ENCODE measurements at regions not wholly inside any gene's neighbourhood (a gene's known extent, or its start where the extent isn't known, plus 50 kb on each side); places are given as distances from the start of the nearest gene placed in this dataset.
"Not testable (repeated sequence)": the region's sequence is repeated elsewhere in the genome, so short reads cannot be mapped to it uniquely, and the experiment has no call there.

DNA sequence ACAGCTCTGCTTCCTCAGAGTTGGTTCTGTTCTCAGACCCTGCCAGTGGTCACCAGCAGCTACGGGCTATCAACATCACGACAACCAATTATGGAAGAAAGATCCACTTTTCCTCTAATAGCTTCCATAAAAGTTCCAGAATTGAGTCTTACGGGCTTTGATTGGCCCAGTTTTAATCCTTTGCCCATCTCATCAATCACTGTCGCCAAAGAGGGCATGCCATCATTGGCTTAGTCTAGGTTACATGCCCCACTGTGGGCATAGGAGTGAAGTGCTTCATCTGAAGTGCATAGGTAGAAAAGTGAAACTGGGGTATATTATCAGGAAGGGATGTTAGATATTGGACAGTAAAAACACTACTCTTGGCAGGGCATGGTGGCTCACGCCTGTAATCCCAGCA lies 76.6 kb upstream of the DHX40 start:
- Mint-ChIP-seq H3K27ac (no peak overlapping the region), H3K36me3 (no peaks in the 10 kb centered on the region), H3K9me3 (no peaks in the 10 kb centered on the region)
- no peak for DNase-seq (ENCODE audit: low spot score in 2 of 2)
- no peak for ATAC-seq

DNA sequence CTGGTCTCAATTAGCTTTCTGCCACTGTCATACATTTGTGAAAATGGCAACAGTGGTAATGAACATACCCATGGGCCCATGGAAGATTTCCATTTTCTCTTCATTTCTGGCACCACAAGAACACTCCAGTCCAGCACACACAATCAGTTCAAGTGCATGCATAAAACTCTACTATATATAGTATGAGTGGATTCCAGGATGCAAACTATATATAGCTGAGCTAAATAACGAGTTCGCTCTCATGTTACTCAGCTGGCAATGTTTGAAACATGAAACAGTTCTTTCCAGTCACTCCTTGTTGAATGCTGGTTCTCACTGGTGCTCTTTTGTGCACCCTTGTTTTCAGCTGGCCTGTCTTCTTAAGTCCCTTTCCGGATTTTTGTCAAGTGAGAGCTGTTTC lies 75.2 kb upstream of the DHX40 start:
- no peak for ATAC-seq
- Mint-ChIP-seq H3K27ac (no peak overlapping the region), H3K9me3 (no peaks in the 10 kb centered on the region), H3K36me3 (no peaks in the 10 kb centered on the region)
- no peak for DNase-seq (ENCODE audit: low spot score in 2 of 2)

GRCh38 chr17:59491353-59492090 lies 73.9 kb upstream of the DHX40 start:
- Mint-ChIP-seq H3K9me3 (no peaks in the 10 kb centered on the region), H3K36me3 (no peaks in the 10 kb centered on the region), H3K27ac (no peak overlapping the region)
- ATAC-seq (no peak), DNase-seq (ENCODE audit: low spot score in 2 of 2) (no peak)

GRCh38 chr17:59492091-59492451 lies 73.3 kb upstream of the DHX40 start:
- Mint-ChIP-seq H3K9me3 (no peaks in the 10 kb centered on the region), H3K27ac (peak overlapping the region in 1 of 2 donors; percentile 3), H3K36me3 (no peaks in the 10 kb centered on the region)
- ATAC-seq: no peak
- no peak for DNase-seq (ENCODE audit: low spot score in 2 of 2)

DNA sequence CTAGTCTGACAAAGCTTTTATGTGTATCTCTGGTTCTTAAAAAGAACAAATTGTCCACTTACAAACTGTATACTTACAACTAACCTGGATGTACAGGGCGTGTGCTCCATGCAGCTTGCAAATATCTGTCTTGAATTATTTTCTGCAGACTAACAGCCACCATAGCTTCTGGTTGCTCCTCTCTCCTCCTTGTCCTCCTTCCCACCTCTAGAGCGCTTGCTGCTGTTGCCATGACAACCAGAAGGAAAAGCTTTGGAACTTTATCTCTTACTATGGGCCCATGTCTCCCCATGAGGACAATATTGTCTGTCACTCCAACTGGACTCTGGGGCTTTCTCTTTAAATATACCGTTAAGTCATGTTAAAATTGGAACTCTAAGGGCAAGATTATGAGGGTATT lies 71.5 kb upstream of the DHX40 start:
- Mint-ChIP-seq H3K36me3 (no peaks in the 10 kb centered on the region), H3K9me3 (no peaks in the 10 kb centered on the region), H3K27ac (no peak overlapping the region)
- DNase-seq (ENCODE audit: low spot score in 2 of 2) (no peak), ATAC-seq (no peak)

DNA sequence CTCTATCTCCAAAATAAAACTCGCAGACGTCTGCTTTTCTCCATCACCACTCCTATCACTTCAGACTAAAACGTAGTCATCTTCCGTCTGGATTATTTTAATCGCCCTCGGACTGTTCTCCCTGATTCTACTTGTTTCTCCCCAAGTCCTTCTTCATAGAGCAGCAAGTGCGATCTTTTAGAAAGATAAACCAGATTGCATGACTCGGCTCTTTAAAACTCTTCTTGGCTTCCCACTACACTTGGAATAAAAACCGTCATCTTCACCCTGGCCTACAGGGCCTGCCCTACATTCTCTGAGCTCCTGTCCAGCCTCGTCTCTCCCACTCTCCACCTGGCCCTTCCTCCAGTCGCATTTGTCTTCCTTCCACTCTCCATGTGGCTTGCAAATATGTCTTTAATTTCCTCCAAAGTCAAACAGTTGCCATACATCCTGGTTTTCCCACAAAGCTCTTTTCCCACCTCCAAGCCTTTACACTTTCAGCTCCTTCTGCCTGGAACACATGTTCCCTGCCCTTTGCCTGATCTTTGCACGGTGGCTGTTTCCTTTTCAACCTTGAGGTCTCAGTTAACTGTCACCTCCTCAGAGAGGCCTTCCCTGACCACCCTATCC lies 70.5 kb upstream of the DHX40 start:
- no peaks in the 10 kb centered on the region for H3K36me3 Mint-ChIP-seq
- H3K27ac Mint-ChIP-seq: no peak overlapping the region
- DNase-seq (ENCODE audit: low spot score in 2 of 2) (no peak), ATAC-seq (no peak)
- no peaks in the 10 kb centered on the region for H3K9me3 Mint-ChIP-seq

- no peaks in the 10 kb centered on the region for H3K9me3 Mint-ChIP-seq
- DNase-seq (ENCODE audit: low spot score in 2 of 2): no peak
- H3K36me3 Mint-ChIP-seq: no peaks in the 10 kb centered on the region
- no peak overlapping the region for H3K27ac Mint-ChIP-seq
- ATAC-seq: no peak
These were observed 69.2 kb upstream of the DHX40 start for GRCh38 chr17:59496178-59496577.

- ATAC-seq: no peak
- no peaks in the 10 kb centered on the region for H3K36me3 Mint-ChIP-seq
- DNase-seq (ENCODE audit: low spot score in 2 of 2): no peak
- H3K27ac Mint-ChIP-seq: no peak overlapping the region
- H3K9me3 Mint-ChIP-seq: no peaks in the 10 kb centered on the region
These were observed 66.7 kb upstream of the DHX40 start for GRCh38 chr17:59498530-59499307.

DNA sequence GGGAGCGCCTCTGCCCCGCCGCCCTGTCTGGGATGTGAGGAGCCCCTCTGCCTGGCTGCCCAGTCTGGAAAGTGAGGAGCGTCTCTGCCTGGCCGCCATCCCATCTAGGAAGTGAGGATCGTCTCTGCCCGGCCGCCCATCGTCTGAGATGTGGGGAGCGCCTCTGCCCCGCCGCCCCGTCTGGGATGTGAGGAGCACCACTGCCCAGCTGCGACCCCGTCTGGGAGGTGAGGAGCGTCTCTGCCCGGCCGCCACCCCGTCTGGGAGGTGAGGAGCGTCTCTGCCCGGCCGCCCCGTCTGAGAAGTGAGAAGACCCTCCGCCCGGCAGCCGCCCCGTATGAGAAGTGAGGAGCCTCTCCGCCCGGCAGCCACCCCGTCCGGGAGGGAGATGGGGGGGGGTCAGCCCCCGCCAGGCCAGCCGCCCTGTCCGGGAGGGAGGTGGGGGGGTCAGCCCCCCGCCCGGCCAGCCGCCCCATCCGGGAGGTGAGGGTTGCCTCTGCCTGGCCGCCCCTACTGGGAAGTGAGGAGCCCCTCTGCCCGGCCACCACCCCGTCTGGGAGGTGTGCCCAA lies 65.2 kb upstream of the DHX40 start:
- H3K9me3 Mint-ChIP-seq, ATAC-seq: not testable (repeated sequence)

DNA sequence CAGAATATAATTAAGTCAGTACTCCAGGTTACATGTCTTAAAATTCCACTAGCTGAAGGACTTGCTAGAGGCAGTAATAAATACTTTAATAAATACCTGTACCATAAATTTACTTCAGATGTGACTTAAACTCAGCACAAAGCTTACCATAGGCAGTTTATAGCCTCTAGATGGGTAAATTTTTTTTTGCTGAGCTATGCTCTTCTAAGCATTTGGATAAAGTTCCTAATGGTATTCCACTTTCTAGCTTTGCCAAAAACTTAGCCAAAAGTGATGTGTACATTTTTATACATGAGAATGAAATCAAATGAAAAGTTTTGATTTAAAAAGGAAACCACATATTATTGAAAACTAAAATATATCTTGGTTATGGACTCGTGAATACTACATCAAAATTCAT lies 63.7 kb upstream of the DHX40 start:
- Mint-ChIP-seq H3K36me3 (no peaks in the 10 kb centered on the region), H3K27ac (no peak overlapping the region), H3K9me3 (no peaks in the 10 kb centered on the region)
- DNase-seq (ENCODE audit: low spot score in 2 of 2) (no peak), ATAC-seq (no peak)

More for the DNA sequence above, 65.2 kb upstream of the DHX40 start:
- not testable (repeated sequence) for H3K36me3 Mint-ChIP-seq; DNase-seq (ENCODE audit: low spot score in 2 of 2); H3K27ac Mint-ChIP-seq

DNA sequence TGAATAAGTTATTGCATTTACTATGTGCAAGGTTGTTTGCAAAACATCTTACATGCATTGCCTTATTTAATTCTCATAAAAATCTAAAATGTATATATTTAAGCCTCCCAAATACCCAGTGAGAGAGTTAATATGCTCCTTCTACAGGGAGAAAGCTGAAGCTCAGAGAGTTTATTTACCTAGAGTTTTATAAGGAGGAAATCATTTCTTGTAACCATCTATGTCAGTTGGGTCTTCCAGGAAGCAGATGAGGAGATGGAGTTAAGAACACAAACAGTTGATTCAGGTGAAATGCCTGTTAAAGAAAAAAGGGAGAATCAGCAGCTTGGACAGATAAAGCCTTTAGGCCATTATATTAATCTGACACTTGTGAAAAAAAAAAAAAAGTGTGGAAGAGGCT lies 62.6 kb upstream of the DHX40 start:
- ATAC-seq (no peak), DNase-seq (ENCODE audit: low spot score in 2 of 2) (no peak)
- no peaks in the 10 kb centered on the region for H3K9me3 Mint-ChIP-seq
- H3K27ac Mint-ChIP-seq: no peak overlapping the region
- no peaks in the 10 kb centered on the region for H3K36me3 Mint-ChIP-seq

GRCh38 chr17:59503500-59503899 lies 61.9 kb upstream of the DHX40 start:
- no peak for ATAC-seq
- Mint-ChIP-seq H3K27ac (no peak overlapping the region), H3K9me3 (no peaks in the 10 kb centered on the region), H3K36me3 (no peaks in the 10 kb centered on the region)
- DNase-seq (ENCODE audit: low spot score in 2 of 2): no peak

DNA sequence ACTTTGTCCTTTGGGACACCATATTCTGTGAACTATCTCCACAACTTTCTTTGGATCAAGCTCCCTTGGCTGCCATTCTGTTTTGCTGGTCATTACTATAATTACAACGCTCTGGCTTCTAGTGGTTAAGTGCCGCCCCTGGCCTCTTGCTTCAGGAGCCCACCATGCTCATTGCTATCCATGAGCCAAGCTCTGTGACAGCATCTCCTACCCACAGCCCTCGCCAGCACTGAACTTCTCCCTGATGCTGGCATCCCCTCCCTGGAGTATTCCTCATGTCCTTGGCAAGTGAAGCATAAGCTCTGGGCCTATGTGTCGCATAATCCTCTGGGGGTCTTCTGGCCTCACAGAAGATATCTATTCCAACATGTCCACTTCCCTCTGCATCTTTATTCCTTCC lies 60.6 kb upstream of the DHX40 start:
- Mint-ChIP-seq H3K9me3 (no peaks in the 10 kb centered on the region), H3K36me3 (no peaks in the 10 kb centered on the region), H3K27ac (peak overlapping the region in 1 of 2 donors; percentile 19)
- no peak for ATAC-seq
- DNase-seq (ENCODE audit: low spot score in 2 of 2): no peak

DNA sequence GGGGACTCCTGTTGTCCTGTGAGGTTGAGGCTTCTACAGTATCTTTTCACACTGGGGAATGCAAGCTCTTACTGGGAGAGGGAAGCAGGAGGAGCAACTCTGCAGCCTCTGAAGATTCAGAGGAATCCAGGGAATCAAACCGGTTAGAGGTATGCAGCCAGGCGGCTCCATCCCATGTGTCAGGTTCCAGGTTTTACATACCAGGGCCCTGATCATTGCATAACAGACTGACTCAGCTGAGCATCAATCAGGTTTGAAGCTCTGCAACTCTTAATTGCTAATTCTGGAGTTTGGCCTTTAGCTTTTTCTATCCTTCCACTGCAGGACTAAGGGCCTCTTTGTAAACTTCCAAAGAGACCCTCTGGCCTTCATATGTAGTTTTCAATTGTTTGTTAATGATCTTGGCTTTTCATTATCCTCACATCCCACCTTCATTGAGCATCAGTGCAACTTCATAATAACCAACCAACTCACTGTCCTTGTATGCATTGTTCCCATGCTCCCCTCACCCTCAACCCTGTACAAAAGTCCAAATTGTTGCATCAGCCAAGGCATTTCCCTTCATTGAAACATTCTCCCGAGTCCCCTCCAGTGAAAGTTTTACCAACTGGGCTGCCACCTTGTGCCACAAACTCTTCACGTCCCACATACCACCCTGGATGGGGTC lies 59.7 kb upstream of the DHX40 start:
- no peak for DNase-seq (ENCODE audit: low spot score in 2 of 2)
- no peaks in the 10 kb centered on the region for H3K9me3 Mint-ChIP-seq
- no peak for ATAC-seq
- H3K36me3 Mint-ChIP-seq: no peaks in the 10 kb centered on the region
- no peak overlapping the region for H3K27ac Mint-ChIP-seq

GRCh38 chr17:59506894-59507726 lies 58.3 kb upstream of the DHX40 start:
- ATAC-seq (no peak), DNase-seq (ENCODE audit: low spot score in 2 of 2) (no peak)
- Mint-ChIP-seq H3K27ac (no peak overlapping the region), H3K9me3 (no peaks in the 10 kb centered on the region), H3K36me3 (no peaks in the 10 kb centered on the region)

DNA sequence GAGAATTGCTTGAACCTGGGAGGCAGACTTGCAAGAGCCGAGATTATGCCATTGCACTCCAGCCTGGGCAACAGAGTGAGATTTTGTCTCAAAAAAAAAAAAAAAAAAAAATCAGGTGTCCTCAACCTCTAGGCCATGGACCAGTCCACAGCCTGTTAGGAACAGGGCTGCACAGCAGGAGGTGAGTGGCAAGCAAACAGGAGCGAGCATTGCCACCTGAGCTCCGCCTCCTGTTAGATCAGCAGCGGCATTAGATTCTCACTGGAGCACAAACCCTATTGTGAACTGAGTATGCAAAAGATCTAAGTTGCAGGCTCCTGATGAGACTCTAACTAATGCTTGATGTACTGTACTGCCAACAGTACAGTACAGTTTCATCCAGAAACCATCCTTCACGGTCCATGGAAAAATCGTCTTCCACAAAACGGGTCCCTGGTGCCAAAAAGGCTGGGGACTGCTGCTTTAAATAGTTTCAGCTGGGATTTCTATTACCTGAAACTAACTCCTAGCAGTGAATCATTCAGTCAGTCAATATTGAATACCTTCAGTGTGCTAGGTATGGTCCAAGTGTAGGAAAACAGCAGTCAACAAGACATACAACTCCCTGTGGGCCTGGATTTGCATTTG lies 56.3 kb upstream of the DHX40 start:
- H3K36me3 Mint-ChIP-seq: no peaks in the 10 kb centered on the region
- ATAC-seq (no peak), DNase-seq (ENCODE audit: low spot score in 2 of 2) (no peak)
- no peak overlapping the region for H3K27ac Mint-ChIP-seq
- no peaks in the 10 kb centered on the region for H3K9me3 Mint-ChIP-seq

Measured in activated naive CD4-positive, alpha-beta T cell treated with anti-CD3 and anti-CD28 coated beads, Interleukin-2, amount 50 U/mL, for 72 hours (primary cell).